ENCODE measurements at regions not wholly inside any gene's neighbourhood (a gene's known extent, or its start where the extent isn't known, plus 50 kb on each side); places are given as distances from the start of the nearest gene placed in this dataset.
A peak's percentile ranks its signal among the peaks of the same experiment; 100 is the strongest.
"Not testable (repeated sequence)": the region's sequence is repeated elsewhere in the genome, so short reads cannot be mapped to it uniquely, and the experiment has no call there.

DNA sequence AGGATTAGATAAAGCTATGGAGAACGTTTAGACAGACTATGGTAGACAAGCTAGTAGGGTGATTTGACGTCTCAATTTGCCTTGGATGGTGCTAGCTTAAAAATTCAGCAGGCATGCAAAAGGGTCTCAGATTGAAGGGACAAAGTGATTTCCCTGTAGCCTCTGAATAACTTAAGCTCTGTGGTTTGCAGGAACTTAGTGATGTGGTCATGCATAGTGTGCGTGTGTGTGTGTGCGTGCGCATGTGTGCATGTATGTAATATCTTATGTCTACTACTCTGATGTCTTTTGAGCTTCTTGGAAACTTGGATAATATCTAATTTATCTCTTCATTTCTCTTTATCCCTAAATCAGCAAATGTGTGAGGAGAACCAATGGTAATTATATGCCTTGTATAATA, 183.6 kb upstream of the TNC start:
- DNase-seq (ENCODE audit: low read depth): no peak

DNA sequence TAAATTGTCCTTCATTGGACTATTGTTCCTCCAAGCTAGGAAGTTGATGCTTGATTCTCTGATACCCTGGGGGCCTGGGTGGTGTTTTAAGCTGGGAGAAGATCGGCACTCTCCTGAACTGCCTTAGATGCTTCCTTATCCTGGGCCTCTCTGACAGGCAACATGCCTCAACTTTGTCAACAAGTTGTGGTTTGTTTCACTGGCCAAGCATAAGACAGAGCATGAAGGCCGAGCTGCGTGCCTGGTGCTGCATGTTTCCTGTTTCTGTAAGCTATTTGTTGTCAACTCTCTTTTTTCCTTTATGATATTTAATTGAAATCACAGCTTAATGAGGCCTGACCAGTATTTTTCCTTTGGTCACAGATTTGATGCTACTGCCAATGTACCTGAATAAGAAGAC, 187.6 kb upstream of the TNC start:
- DNase-seq (ENCODE audit: low read depth): no peak

DNA sequence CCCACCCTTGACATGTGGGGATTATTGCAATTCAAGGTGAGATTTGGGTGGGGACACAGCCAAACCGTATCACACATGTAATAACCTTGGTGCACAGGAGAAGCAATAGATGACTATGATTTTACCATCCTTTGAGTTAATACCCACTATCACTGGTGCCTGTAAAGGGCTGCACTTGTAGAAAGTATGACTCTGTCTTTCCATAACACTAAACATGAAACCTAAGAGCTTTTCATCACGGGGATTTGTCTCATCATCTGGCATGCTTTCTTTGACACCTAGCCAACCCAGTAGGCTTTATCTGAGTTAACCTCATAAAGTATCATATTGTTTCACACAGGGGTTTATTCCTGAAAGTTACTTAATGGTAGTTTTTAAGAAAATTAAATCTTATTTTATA, 188.9 kb upstream of the TNC start:
- DNase-seq (ENCODE audit: low read depth): peak; percentile 23

DNA sequence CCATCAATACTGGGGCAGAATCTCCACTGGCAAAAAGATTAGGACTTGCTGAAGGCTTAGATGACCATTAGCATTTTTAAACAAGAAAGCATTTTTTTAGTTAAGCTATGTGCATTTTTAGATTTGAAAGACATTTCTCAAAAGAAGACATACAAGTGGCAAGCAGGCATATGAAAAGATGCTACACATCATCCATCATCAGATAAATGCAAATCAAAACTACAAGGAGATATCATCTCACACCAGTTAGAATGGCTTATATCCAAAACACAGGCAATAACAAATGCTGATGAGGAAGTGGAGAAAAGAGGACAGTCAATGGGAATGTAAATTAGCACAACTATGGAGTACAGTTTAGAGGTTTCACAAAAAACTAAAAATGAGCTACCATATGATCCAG, 195.6 kb upstream of the TNC start:
- DNase-seq (ENCODE audit: low read depth): no peak

DNA sequence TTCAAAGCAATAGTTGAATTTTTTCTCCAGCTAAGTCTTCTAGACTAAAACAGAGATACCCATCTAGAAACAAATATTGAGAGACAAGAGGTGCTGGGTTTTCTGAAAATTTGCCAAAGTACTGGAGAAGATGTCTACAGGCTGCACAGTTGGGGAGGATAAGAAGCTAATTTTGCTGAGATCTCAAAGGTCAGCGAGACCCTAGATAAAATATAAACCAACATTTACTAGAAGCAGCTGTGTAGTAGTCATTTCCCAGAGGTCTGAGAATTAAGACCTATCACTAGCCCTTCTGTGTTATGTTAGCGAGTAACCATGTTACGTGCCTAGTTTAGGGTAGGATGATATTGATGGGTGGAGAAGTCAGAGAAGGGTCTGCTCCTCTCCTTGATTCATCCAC, 208.5 kb upstream of the TNC start:
- peak; percentile 21 for DNase-seq (ENCODE audit: low read depth)

DNA sequence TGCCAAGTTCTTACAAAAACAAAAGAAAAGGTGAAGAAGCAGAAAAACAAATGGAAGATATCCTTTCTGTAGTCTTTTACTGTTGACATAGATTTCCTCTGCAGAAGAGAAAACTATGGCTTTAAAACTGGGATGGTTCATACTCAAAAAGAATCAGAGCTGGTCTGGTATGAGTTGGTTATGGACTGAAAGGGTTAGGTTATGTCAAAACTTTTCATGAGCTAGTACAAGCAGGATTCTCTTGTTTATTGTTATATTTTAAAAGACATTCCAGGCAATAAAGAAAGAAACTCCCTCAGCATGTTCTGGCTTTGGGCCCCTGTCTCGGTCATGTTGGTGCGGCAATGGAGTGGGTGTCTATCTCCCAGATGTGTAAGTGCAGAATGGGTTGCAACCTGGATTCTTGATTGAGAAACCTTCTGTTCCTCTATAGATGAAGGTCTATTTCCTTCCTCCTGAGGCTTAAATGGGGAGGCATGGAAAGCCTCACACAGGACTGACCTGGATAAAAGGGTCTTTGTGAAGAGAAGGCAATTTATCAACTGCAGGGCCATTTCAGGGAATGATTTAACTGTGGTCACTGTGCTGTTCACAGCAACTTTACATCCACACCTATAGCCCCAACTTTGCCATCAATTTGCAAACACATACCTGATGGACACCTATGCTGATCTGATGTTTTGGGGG, 209.6 kb upstream of the TNC start:
- peak; percentile 59 for DNase-seq (ENCODE audit: low read depth)

DNA sequence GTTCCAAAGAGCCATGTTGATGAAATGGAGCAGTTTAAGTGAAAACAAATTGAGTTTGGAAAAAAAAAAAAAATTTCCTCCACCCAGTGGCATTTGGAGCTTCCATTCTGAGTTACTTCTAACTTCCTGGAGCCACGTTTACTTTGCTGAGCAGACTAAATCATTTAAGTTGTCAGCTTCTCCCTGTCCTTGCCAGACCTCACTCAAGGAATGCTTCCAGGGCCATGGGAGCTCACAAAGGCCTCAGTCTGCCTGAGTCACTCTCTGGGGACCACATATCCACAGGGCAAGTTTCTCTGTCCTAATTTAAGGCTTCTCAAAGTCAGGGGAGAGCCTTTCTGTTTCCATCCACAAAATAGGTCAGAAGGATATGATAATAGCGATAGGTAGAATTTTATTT, 210.3 kb upstream of the TNC start:
- peak; percentile 96 for DNase-seq (ENCODE audit: low read depth)

DNA sequence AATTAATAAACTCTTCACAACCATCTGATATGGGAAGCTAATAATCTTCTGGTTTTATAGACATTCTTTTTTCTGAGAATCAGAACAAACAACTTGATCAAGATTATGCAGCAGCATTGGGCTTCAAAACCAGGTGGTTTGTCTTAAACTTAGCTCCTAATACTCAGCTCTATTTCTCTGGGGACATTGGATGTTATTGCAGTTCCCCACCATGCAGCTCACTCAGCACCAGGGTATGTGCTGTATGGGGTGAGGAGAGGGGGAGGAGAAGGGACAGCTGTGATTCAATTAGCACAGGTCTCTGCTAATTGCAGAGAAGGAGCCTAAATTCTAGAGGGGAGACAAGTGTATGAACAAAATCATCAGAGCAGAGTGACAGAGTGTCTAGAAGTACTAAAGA, 210.7 kb upstream of the TNC start:
- no peak for DNase-seq (ENCODE audit: low read depth)

DNA sequence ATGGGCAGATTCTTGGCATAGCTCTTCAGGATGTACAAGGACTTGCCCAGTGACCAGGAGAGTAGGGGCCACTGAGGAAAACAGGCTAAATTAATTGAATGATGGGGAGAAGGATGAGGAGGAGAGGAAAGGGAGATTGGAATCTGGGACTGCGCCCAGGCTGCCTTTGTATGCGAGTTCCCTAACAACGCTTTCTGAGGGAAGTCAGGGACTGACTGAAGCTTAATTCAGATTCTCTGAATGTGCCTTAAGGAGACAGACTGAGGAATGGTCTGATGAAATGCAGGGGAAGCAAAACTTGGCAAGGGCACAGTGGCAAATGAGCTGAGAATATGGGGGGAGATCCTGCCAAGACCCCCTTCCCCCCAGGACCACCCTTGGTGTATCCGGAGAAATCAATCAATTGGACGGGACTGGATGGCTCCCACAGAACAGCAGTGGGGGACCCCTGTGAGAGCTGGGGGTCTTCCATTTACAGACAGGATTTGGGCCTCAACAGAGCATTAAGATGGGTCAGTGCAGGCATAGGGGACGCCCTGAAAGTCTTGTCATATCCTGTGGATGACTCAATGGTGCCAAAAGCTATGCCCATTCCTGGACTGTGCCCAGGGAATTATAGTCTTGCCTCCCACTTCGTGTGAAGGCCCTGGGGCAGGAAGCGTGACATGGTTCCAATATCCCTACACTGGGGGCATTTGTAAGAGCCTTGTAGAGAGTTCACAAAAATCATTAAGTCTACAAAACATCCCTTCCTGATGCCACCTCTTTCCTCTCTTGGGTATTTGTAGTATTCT, 215.5 kb upstream of the TNC start:
- peak; percentile 95 for DNase-seq (ENCODE audit: low read depth)

DNA sequence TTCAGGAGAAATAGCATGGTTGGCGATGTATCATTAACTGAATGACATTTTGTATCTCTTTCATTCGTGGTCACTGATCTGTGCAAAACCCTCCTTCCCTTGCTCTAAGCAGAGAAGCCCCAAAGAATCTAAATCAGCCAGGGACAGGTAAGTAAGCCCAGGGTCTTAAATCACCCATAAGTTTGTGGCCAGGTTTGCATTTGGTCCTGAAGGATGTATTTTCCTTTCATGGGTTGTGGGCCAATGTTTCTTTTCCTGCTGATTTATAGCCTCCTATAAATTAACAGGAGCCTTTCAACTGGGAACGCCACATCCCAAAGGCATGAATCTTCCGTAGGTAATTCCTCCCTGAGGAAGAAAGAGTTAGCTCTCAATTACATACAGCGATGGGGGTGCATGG, 217.5 kb upstream of the TNC start:
- DNase-seq (ENCODE audit: low read depth): no peak

DNA sequence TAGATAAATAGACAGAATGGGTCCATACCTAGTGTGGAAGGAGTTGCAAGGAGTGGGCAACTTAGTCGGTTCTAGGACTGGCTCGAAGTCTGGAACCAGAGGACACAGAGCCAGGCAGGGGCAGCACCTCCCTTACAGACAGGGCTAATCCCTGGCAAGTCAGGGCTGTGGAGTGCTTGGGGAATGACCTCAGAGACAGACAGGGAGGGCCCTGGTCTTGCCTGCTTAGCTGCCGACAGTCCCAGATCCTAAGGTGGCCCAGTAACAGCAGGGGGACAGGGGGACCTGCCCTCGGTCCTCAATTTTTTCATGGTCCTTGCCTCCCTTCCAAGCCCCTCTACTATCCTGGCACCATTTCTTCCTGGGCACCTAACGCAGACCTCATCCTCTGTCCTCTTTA, 222.4 kb upstream of the TNC start:
- no peak for DNase-seq (ENCODE audit: low read depth)

DNA sequence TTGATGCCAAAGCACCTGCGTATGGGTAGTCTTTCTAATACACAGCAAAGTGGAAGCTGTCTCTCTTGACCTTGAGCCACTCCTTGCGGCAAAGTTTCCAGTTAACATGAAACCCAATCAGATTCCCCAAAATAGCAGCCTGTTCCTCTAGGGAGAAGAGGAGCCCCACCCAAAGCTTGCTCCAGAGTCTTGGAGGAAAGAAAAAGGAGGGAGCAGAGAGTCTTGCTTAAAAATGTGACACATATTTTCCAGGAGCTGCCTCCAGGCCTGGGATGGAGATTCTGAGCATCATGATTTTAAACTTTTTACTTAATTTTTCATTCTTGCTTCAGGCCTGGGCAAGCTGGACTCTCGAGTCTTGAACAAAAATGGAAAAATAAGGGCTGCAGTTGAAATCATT, 223.5 kb upstream of the TNC start:
- no peak for DNase-seq (ENCODE audit: low read depth)

DNA sequence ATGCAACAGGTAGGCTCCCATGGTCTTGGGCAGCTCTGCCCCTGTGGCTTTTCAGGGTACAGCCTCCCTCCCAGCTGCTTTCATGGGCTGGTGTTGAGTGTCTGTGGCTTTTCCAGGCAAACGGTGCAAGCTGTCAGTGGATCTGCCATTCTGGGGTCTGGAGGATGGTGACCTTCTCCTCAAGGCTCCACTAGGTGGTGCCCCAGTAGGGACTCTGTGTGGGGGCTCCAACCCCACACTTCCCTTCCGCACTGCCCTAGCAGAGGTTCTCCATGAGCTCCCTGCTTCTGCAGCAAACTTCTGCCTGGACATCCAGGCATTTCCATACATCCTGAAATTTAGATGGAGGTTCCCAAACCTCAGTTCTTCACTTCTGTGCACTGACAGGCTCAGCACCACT, 229.8 kb upstream of the TNC start:
- DNase-seq (ENCODE audit: low read depth): not testable (repeated sequence)

DNA sequence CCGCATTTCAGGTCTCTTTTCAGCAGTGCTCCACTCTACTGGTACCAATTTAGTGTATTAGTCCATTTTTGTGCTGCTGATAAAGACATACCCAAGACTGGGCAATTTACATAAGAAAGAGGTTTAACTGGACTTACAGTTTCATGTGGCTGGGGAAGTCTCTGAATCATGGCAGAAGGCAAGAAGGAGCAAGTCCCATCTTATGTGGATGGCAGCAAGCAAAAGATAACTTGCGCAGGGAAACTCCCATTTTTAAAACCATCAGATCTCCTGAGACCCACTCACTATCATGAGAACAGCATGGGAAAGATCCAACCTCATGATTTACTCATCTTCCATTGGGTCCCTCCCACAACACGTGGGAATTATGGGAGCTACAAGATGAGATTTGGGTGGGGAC, 231.0 kb upstream of the TNC start:
- not testable (repeated sequence) for DNase-seq (ENCODE audit: low read depth)

DNA sequence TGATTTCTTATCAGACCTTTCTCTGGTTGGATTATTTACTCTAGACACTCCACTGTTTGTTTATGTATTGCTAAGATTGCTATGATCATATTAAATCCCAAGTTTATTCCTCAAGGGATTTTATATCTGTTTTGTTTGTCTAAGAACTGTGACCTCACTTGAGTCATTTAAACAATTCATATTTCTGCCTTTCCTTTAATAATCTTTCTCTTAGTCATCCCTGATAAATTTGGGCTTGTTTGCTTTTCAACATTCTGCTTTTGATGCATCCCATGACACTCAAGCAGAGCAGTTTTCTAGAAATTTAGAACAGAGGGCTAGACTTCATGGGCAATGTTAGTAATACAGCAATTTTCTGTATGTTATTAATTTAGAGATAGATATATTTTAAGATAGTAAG, 231.6 kb upstream of the TNC start:
- DNase-seq (ENCODE audit: low read depth): peak; percentile 39

DNA sequence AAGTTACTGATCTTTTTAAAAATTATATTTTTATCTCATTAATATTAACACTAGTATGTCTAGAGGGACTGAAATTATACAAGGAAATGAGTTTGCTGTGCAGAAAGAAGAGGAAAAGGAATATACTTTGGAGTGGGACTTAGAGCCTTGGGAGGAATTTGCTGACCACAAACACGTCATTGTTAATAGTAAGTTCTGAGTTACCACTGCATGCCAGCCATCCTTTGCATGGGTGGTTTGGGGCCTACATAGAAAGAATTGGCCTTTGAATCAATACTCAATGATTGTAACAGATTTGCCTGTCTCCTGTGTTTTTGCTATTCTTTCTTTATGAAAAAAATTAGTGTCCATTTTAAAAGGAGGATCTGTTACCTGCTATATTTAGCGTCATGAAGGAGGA, 232.6 kb upstream of the TNC start:
- peak; percentile 67 for DNase-seq (ENCODE audit: low read depth)

DNA sequence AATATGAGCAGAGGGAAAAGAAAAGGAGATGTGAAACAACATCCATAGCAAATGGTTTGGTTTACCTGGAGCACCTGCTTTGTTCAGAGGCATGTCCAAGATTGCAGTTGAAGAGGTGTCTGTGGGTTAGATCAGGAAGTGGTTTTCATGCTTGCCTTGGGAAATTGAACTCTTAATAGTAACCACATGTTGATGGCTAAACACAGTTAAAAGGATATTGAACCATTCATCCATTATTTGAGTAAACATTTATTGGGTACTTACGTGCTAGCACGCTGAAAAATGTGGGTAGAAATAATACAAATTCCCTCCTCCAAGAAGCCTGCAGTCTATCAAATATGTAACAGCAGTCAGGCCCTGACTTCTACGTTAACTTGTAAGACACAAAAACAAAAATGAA, 235.7 kb upstream of the TNC start:
- DNase-seq (ENCODE audit: low read depth): peak; percentile 84

DNA sequence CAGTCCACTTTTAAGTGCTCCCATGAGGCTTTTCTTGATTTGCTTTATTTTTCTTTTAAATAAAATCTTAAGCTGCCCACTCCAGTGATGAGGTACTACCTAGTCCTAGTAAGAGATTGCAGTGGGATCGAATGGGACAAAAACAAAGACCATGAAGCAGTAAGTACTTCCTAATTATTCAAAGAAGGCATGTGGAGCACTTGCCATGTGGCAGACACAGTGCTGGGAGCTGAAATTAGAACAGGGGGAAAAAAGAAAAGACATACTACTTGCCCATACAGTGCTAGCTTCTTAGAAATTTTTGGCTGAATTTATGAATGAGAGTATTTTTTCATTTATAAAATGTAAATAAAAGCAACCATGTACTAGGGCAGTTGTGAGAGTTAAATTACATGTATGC, 239.9 kb upstream of the TNC start:
- DNase-seq (ENCODE audit: low read depth): no peak

DNA sequence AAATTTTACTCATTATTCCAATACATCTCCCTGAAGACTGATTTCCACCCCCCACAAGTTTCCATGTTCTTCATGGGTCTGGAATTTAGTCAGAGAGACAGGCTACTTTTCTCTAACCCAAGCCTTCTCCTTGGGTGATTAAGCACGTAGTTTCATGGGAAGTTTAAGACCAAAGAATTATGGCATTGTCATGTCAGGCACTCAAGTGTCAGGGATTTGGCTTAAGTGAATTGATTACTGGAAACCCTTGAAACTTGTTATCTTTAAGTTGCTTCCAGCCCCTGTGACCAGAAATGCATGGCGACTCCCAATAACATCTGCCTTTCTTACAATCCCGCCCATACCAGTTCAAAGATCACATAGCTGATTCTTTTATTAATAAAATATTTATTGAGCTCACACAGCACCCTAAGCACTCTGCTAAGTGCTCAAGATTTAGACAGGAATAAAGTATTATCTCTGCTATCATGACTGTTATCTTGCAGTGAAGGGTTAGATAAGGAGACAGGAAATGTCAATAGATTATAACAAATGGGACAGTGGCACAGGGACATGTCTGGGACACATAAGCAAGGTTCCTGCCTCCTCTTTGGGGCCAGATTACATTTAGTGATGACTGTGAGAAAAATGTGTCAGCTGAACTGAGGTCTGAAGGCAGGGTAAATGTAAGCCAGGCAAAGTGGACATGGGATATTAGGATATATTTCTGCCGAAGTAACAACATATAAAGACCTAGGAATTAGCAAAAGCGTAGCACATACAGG, 241.2 kb upstream of the TNC start:
- no peak for DNase-seq (ENCODE audit: low read depth)

DNA sequence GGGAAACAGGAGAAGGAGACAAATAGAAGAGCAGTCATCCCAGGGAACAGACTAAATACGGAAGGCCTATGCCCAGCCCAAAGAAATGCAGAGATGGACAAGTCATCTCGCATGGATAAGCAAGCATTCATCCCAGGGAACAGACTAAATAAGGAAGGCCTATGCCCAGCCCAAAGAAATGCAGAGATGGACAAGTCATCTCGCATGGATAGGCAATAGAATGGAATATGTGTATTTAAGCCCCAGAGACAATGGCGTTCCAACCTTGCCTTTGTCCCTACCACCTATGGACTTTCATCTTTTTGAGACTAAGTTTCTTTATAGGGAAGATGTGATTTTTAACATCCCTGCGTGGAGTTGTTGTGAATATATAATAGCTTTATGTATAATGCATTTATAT, 242.2 kb upstream of the TNC start:
- no peak for DNase-seq (ENCODE audit: low read depth)

DNA sequence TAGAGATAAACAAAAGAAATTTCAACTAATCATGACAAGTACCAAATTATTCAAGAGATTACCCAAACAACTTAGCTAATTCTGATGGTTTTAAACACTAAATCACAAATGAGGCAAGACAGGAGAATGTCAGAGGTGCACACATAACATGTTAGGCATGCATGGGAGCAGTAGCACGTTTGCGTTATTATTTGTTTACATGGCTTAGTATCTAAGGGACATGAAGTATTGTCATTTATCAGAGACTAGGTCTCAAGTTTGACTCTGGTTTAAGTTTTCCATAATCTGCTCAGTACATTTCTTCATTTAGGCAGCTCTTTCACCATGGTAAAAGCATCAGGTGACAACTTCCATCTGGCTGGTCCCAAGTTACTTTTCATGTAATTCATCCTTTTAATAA, 244.1 kb upstream of the TNC start:
- DNase-seq (ENCODE audit: low read depth): no peak

DNA sequence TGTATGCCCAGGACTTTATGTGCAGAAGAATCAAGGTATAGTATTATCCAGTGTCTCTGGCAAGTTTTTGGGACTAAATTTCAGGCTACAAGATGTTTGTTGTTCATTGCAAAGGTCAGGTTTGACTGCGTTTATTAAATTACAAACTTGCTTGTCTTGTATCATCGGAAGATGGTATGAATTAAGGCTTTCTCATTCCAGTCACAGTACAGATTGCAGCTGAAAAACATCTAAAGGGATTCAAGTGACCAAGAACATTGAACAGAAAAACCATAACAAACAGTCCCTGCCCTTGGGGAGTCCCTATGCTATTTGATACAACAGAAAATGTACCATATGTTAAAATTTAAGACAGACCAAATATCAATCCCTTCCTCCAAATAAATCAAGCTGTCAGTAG, 244.7 kb upstream of the TNC start:
- no peak for DNase-seq (ENCODE audit: low read depth)

DNA sequence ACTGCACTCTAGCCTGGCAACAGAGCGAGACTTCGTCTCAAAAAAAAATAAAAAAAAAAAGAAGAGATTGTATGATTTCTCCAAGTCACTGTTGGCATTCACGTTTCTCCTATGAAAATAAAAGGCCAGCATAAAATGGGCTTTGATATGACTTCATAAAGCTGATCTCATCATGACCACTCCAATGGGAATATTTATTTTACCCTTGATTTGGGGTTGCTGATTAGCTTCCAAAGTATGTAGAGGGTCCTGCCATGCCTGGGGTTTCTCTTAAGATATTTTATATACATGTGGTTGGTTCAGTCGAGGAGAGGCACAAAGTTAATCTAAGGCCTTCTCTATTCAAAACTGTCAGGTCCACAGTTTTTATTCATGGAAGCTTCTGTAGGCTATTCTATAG, 247.0 kb upstream of the TNC start:
- DNase-seq (ENCODE audit: low read depth): no peak
